Activated CD4-positive, alpha-beta T cell treated with anti-CD3 and anti-CD28 coated beads, Interleukin-2, amount 50 U/mL, for 24 hours (primary cell): ENCODE measurements at regions not wholly inside any gene's neighbourhood (a gene's known extent, or its start where the extent isn't known, plus 50 kb on each side); places are given as distances from the start of the nearest gene placed in this dataset.
"Not testable (repeated sequence)": the region's sequence is repeated elsewhere in the genome, so short reads cannot be mapped to it uniquely, and the experiment has no call there.

ENCODE experiments used
- DNase-seq, 2 donors: peaks; one replicate each; pipeline ENCODE4 v3.0.0-alpha.2; 2020; ENCODE audit warnings: low read depth in 1 of 2, low spot score in 1 of 2

GRCh38 chr21:35163411-35163810 is 114.3 kb upstream of the RUNX1 start:
- no peak for DNase-seq

- DNase-seq = no peak
These were observed 113.7 kb upstream of the RUNX1 start for GRCh38 chr21:35162831-35163230.

DNA sequence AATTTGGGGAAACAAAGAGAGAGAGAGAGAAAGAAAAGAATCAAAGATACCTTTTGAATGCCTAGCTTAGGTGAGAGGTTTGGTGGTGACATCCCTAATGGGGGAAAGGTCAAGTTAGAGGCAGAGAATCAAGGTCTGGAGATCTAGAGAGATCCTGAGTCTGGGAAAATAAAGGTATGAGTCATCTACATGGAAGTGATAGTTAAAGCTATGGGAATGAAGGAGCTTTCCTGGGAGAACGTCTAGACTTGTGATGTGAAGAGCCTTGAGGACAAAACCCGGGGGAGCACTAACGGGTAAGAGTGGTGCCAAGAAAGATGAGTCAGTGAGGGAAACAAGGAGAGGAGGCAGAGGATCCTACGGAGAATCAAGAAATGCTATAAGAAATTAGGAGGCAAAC is 110.8 kb upstream of the RUNX1 start:
- DNase-seq = no peak

DNA sequence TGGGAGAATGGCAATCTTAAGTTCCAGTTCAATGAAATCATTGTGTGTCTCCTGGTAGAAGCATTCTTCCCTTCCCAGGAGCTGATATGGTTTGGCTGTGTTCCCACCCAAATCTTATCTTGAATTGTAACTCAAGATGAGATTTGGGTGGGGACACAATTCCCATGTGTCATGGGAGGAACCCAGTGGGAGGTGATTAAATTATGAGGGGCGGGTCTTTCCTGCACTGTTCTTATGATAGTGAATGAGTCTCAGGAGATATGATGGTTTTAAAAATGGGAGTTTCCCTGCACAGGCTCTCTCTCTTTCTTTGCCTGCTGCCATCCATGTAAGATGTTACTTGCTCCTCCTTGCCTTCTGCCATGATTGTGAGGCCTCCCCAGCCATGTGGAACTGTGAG is 108.3 kb upstream of the RUNX1 start:
- not testable (repeated sequence) for DNase-seq

- no peak for DNase-seq
These were observed 107.5 kb upstream of the RUNX1 start for GRCh38 chr21:35156293-35157278.

GRCh38 chr21:35154788-35155187 is 105.7 kb upstream of the RUNX1 start:
- no peak for DNase-seq

DNA sequence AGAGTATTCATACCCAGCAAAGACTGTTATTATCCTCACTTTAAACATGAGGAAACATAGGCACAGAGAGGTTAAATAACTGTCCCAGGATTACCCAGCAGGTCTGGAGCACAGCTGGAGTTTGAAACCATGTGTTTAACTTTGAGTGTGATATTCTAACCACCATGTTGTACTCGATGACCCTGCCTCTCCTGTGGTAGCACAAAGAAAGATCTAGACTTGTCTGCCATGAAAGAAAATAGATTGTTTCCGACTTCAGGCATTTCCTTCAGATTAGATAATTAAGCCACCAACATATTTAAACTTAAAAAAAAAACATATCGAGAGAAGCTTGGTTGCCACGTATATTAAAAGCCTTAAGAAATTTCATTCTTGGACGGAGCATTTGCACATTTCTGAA is 104.6 kb upstream of the RUNX1 start:
- DNase-seq = no peak

DNA sequence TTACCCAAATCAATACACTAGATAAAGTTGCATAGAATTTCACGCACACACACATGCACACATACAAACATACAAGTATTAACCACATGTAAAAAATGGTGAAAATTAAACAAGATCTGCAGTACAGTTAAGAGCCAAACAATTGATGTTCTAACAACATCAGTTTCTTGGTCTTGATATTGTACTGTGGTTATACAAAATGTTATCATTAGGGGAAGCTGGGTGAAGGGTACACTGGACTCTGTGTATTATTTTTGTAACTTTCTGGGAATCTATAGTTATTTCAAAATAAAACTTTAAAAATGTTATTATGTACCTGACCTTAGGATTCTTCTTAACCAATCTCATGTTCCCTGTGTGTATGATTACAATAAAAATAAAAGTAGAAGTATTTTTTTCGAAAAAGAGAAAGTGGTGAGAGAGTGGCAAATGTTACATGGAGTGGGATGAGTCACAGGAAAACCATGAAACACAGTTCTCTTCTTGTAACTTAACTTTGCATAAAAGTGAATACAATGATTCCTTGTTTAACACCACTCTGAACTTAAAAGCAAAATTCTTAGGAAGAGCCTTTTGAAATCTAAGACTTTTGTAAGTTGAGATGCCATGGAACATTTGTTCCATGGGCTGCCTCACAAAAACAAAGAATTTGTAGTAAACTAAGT is 101.6 kb upstream of the RUNX1 start:
- peak in 1 of 2 donors; percentile 11 for DNase-seq

GRCh38 chr21:35149698-35150097 is 100.6 kb upstream of the RUNX1 start:
- no peak for DNase-seq

GRCh38 chr21:35147439-35147838 is 98.3 kb upstream of the RUNX1 start:
- DNase-seq = no peak

DNA sequence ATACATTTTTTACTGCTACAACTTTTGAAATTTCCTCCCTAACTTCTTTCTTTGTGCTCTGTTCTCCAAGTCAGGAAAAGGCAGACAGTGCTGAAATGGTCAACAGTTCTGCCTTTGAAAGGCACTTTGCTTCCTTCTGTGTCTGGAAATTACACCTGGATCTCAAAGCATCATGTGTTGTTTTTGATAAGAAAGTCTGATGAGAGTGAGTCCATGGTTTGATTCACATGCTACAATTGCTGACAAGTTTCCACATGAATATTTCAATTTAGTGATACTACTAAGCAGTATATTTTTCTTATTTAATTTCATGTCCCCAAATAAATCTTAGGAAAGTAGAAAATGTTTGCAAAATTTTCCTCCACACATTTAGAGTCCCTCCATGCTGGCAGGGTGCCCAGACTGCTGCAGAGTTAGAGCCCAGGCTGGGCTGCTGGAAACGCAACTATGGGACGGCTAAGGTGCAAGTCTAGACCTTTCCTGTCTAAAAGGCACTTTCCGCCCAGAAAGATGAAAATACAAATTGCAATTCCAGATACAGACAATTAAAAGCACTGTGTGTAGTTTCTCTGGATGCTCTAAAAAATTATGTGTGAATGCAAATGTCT is 96.6 kb upstream of the RUNX1 start:
- DNase-seq = no peak

DNA sequence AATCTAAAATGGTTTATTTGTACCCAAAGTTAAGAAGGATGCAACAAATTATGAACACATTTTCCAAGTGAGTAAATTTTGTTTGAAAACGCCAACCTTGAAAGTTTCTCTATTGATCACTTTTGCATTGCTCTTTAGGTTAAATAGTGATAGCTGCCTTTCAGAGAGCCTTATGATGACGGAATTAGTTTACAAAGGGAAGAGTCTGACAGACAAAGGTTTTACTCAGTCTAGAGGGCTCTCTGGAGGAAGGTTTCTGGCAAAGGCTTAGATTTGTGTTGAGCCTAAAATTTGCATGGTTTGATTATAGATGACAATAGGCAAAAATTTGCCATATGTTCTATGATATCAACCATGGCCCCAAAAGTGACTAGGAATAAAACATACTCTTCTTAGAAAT is 95.9 kb upstream of the RUNX1 start:
- DNase-seq = no peak

GRCh38 chr21:35142036-35142815 is 93.1 kb upstream of the RUNX1 start:
- DNase-seq = no peak

DNA sequence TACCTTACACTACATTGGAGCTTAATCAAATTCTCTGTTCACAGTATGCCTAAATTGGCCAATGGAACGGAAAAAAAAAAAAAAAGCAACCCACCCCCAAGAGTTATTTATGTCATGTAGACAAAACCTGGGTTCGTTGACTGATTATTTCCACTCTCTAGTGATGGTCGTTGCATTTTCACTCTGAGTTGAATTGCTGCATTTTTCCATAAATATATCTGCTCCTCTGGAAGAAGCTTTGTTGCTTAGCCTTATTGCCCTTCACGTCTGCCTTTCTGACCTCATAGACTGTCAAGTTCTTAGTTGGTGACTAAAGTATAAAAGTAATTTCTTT is 90.2 kb upstream of the RUNX1 start:
- peak in 1 of 2 donors; percentile 51 for DNase-seq

DNA sequence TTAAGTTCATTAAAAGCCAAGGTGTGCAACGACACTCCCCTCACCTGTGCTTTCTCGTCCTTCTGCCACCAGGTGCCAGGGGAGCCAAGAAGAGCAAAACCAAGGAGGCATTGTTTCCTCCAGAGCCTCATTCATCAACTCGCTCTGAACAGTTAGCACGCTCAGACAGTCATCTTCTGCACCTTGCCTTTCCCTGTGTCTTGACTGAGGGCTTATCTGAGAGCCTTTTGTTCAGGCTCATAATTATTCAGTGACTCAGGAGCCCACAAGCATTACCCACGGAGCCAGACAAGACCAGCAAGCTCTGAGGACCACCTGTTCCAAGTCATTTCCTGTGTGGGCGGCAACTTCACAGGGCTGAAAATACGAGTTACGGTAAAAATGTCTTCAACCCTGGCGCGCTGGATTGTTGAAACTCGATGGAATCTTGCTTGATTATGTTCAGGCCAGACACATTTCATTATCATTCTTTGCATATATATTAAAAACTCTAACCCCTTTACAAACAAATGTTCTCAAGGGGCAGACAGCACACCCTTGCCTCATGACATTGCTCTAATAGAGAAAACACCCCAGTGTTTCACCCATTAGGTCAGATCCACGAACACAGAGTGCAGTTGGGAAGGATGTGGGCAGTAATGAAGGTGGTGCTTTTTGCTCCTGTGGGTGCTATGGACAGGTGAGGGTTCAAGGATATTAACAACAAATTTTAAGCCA is 89.7 kb upstream of the RUNX1 start:
- DNase-seq = peak; percentile 16 to 81

DNA sequence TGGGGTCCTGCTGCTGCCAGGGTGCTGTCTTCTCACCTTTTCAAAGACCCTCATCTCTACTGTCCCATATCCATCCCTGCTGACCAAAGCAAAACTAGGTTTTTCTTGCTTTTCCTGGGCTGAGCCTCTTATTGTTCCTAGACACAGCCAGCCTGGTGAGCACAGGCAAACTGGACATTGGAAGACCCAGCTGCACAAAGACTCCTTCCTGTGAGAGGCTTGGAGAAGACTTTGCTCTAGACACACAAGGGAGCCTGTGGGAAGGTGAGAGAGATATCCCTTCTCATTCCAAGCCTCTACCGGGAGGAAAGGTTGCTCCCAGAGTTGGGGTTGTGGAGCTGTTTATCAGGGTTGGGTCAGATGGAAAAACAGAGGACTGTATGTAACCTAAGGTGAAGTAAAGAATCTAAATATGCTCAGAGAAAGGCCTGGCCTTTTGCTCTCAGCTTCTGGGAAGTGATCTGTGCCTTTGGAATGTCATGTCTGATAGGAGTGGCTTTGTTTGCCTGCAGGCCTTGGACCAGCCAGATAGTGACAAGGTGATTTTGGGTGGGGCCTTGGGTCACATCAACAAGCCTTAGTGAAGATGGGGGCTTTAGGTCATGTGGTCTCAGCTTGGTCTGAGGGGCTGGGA is 87.6 kb upstream of the RUNX1 start:
- DNase-seq = no peak

GRCh38 chr21:35136106-35136505 is 87.0 kb upstream of the RUNX1 start:
- DNase-seq = no peak

GRCh38 chr21:35135481-35135880 is 86.4 kb upstream of the RUNX1 start:
- no peak for DNase-seq

- DNase-seq = no peak
These were observed 85.2 kb upstream of the RUNX1 start for GRCh38 chr21:35134309-35134708.

DNA sequence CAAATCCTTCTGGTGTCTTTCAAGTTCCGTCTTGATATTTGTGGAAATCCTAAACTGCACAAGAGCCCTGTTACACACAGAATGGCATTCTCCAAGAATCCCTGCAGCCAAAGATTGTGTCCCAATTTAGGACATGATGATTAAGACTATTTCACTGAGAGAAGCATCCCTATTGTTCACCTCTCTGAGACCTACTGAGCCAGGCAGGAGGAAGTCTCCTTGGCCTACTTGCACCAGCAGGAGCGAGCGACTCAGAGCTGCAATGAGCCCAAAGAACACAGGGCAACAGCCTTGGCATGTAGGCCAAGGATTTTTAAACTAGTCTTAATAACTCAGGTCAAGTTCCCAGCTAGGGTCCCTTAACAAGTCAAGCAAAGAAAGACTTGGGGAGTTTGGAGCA is 79.4 kb upstream of the RUNX1 start:
- DNase-seq = no peak
